ENCODE measurements at regions not wholly inside any gene's neighbourhood (a gene's known extent, or its start where the extent isn't known, plus 50 kb on each side); places are given as distances from the start of the nearest gene placed in this dataset.

DNA sequence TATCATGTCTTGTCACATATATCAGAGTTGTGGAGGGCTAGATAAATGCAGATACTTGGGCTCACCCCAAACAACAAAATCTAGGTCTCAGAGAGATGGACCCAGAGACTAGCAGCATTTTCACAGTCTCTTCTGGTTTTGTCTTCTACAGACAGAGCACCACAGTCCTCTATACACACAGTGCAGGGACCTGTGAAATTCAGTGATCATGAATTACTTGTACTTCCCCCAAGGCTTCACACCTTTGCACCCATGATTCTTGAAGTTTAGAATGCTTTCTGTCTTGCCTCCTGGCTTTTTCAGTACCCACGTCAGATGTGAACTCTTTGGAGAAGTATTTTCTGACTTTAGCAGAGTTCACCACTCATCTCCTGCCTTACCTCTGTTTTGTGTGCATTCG, 371.5 kb upstream of the PRR16 start:
- H3K36me3 ChIP-seq (replicated peaks in 1 of 2; ENCODE audit: control insufficient read depth in 1 of 2, insufficient read depth in 2 of 2, low read length in 2 of 2) = no peaks in the 10 kb centered on the region
- no peaks in the 10 kb centered on the region for H3K9me3 ChIP-seq (replicated peaks in 1 of 2; ENCODE audit: control insufficient read depth in 1 of 2, insufficient read depth in 1 of 2, low read length in 2 of 2)
- H3K27me3 ChIP-seq (ENCODE audit: control insufficient read depth in 2 of 2, insufficient read depth in 2 of 2, low read length in 2 of 2) = no peaks in the 10 kb centered on the region
- no CpG with 5 or more reads among the region's 2 CpGs for WGBS (ENCODE audit: insufficient coverage)
- intact Hi-C loops (cut with micrococcal nuclease) = no loop called here
- no peak overlapping the region for H3K9ac ChIP-seq (ENCODE audit: insufficient read depth, low read length, poor library complexity, severe bottlenecking)
- peaks cover 0 to 2% (median 0%) of the 10 kb centered on the region in 7 donors for H3K9me3 Mint-ChIP-seq
- no peak overlapping the region for H3K27ac ChIP-seq (ENCODE audit: low read depth in 1 of 2, low read length in 2 of 2)
- H3K4me3 ChIP-seq (replicated peaks in 1 of 3; ENCODE audit: low read depth in 2 of 3, low read length in 3 of 3) = no peak overlapping the region
- H4K20me1 ChIP-seq (ENCODE audit: insufficient read depth, low read length) = no peaks in the 10 kb centered on the region
- no peak overlapping the region for H3K4me3 Mint-ChIP-seq
- H3K4me1 Mint-ChIP-seq = peaks cover 48% of the 10 kb centered on the region
- H3K4me2 ChIP-seq (replicated peaks; ENCODE audit: extremely low read depth, low read length, poor library complexity, severe bottlenecking) = peak overlapping the region; percentile 27
- TF ChIP-seq, protein P1, sequence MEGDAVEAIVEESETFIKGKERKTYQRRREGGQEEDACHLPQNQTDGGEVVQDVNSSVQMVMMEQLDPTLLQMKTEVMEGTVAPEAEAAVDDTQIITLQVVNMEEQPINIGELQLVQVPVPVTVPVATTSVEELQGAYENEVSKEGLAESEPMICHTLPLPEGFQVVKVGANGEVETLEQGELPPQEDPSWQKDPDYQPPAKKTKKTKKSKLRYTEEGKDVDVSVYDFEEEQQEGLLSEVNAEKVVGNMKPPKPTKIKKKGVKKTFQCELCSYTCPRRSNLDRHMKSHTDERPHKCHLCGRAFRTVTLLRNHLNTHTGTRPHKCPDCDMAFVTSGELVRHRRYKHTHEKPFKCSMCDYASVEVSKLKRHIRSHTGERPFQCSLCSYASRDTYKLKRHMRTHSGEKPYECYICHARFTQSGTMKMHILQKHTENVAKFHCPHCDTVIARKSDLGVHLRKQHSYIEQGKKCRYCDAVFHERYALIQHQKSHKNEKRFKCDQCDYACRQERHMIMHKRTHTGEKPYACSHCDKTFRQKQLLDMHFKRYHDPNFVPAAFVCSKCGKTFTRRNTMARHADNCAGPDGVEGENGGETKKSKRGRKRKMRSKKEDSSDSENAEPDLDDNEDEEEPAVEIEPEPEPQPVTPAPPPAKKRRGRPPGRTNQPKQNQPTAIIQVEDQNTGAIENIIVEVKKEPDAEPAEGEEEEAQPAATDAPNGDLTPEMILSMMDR (IDR thresholded peaks at IDR 0.05) = no peak
- no peak for DNase-seq
- H2AFZ ChIP-seq (ENCODE audit: insufficient read depth, low read depth, low read length, poor library complexity, severe bottlenecking) = peak overlapping the region; percentile 35
- no peak overlapping the region for H3K27ac Mint-ChIP-seq
- no peaks in the 10 kb centered on the region for H3K27me3 Mint-ChIP-seq (ENCODE audit: low read depth in 3 of 3)
- no peaks in the 10 kb centered on the region for H3K36me3 Mint-ChIP-seq
- peaks cover 19 to 35% of the 10 kb centered on the region in 2 donors for H3K4me1 ChIP-seq (ENCODE audit: control insufficient read depth in 1 of 2, insufficient read depth in 2 of 2, low read length in 2 of 2)
- H3K79me2 ChIP-seq (ENCODE audit: insufficient read depth, low read length) = no peaks in the 10 kb centered on the region

DNA sequence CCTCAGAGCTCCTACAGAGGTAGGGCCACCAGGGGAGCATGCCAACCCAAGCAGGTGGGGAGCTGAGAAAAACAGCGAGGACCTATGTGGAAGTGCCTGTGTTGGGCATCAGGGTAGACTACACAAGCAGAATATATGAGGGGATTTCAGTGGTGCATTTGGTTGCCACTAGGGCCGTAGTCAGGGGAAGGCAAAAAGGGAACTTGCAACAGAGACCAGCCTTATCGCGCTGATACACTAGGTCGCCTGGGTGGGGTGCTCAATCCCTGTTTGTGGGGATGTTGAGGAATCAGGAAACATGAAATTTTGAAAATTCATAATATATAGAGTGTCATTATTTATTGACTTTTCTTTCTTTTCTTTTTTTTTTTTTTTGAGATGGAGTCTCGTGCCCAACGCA, 370.9 kb upstream of the PRR16 start:
- H3K4me1 Mint-ChIP-seq = peaks cover 46% of the 10 kb centered on the region
- peaks cover 0 to 1% (median 0%) of the 10 kb centered on the region in 7 donors for H3K9me3 Mint-ChIP-seq
- intact Hi-C loops (cut with micrococcal nuclease) = no loop called here
- peak overlapping the region in 1 of 2 donors; percentile 28 for H3K4me3 Mint-ChIP-seq
- no peaks in the 10 kb centered on the region for H3K36me3 Mint-ChIP-seq
- WGBS (ENCODE audit: insufficient coverage) = 0% methylated on average over 4 of the region's 7 CpGs
- H3K27me3 Mint-ChIP-seq (ENCODE audit: low read depth in 3 of 3) = no peaks in the 10 kb centered on the region
- peak overlapping the region in 1 of 7 donors; percentile 68 for H3K27ac Mint-ChIP-seq
- Histone ChIP-seq H3K4me1 (ENCODE audit: control insufficient read depth in 1 of 2, insufficient read depth in 2 of 2, low read length in 2 of 2) (peaks cover 19 to 35% of the 10 kb centered on the region in 2 donors), H3K4me3 (replicated peaks in 1 of 3; ENCODE audit: low read depth in 2 of 3, low read length in 3 of 3) (peak overlapping the region in 1 of 3 experiments; percentile 35), H3K27me3 (ENCODE audit: control insufficient read depth in 2 of 2, insufficient read depth in 2 of 2, low read length in 2 of 2) (no peaks in the 10 kb centered on the region), H3K9me3 (replicated peaks in 1 of 2; ENCODE audit: control insufficient read depth in 1 of 2, insufficient read depth in 1 of 2, low read length in 2 of 2) (no peaks in the 10 kb centered on the region), H2AFZ (ENCODE audit: insufficient read depth, low read depth, low read length, poor library complexity, severe bottlenecking) (peak overlapping the region; percentile 35), H3K79me2 (ENCODE audit: insufficient read depth, low read length) (no peaks in the 10 kb centered on the region), H3K36me3 (replicated peaks in 1 of 2; ENCODE audit: control insufficient read depth in 1 of 2, insufficient read depth in 2 of 2, low read length in 2 of 2) (no peaks in the 10 kb centered on the region), H3K9ac (ENCODE audit: insufficient read depth, low read length, poor library complexity, severe bottlenecking) (no peak overlapping the region), H4K20me1 (ENCODE audit: insufficient read depth, low read length) (no peaks in the 10 kb centered on the region), H3K4me2 (replicated peaks; ENCODE audit: extremely low read depth, low read length, poor library complexity, severe bottlenecking) (peak overlapping the region; percentile 27), H3K27ac (ENCODE audit: low read depth in 1 of 2, low read length in 2 of 2) (no peak overlapping the region)
- TF ChIP-seq, protein P1 (IDR thresholded peaks at IDR 0.05) = peak; percentile 45
- DNase-seq = peak; percentile 54 to 76 (median 55)
